NB4 (cell line): ENCODE measurements at regions not wholly inside any gene's neighbourhood (a gene's known extent, or its start where the extent isn't known, plus 50 kb on each side); places are given as distances from the start of the nearest gene placed in this dataset.

Experiments
- CTCF ChIP-seq: IDR thresholded peaks from one replicate; pipeline ENCODE4 v1.5.1; 2012; ENCODE audit warnings: low read depth, low read length
- TF ChIP-seq, protein P1 (sequence below): IDR thresholded peaks from 2 replicates; pipeline ENCODE4 v1.6.1; 2011; ENCODE audit warnings: low read depth, low read length

- TF ChIP-seq, protein P1, sequence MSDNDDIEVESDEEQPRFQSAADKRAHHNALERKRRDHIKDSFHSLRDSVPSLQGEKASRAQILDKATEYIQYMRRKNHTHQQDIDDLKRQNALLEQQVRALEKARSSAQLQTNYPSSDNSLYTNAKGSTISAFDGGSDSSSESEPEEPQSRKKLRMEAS, result no peak
- no peak for TF ChIP-seq CTCF
These were observed 835.1 kb upstream of the MBL2 start for GRCh38 chr10:53607691-53608090.
